CD14-positive monocyte (primary cell): ENCODE measurements at regions not wholly inside any gene's neighbourhood (a gene's known extent, or its start where the extent isn't known, plus 50 kb on each side); places are given as distances from the start of the nearest gene placed in this dataset.

Source experiments
- DNase-seq, 3 donors: peaks; one replicate each; pipeline ENCODE4 v3.0.0-alpha.2; 2011 to 2022
- H2AFZ ChIP-seq: 2 replicates; pipeline ENCODE4 v1.6.0; 2012; ENCODE audit warnings: mild to moderate bottlenecking, low read depth, low read length, inconsistent platforms; ENCODE audit not compliant: insufficient read depth, poor library complexity, severe bottlenecking
- H3K27ac ChIP-seq, 2 donors: 1 replicate in 1 of 2; 2 replicates in 1 of 2; pipeline ENCODE4 v1.5.1; 2012 to 2013; ENCODE audit warnings: low read length in 2 of 2, control low read depth in 1 of 2, inconsistent platforms in 1 of 2, low read depth in 1 of 2, mild to moderate bottlenecking in 1 of 2
- H3K27me3 ChIP-seq, 2 donors: one replicate each; pipeline versions ENCODE4 v1.6.0 to v1.6.1; 2011 to 2013; ENCODE audit warnings: low read length in 2 of 2; ENCODE audit not compliant: control insufficient read depth in 2 of 2, insufficient read depth in 2 of 2
- H3K36me3 ChIP-seq, 2 donors: replicated peaks in 1 of 2; 1 replicate in 1 of 2; 2 replicates in 1 of 2; pipeline versions ENCODE4 v1.5.1 to v1.6.1; 2012 to 2013; ENCODE audit warnings: low read length in 2 of 2, control low read depth in 1 of 2, inconsistent platforms in 1 of 2, mild to moderate bottlenecking in 1 of 2; ENCODE audit not compliant: insufficient read depth in 2 of 2, control insufficient read depth in 1 of 2
- H3K4me1 ChIP-seq, 2 donors: 1 replicate in 1 of 2; 2 replicates in 1 of 2; pipeline versions ENCODE4 v1.5.1 to v1.6.1; 2012 to 2013; ENCODE audit warnings: low read length in 2 of 2, control low read depth in 1 of 2, inconsistent platforms in 1 of 2, mild to moderate bottlenecking in 1 of 2, moderate library complexity in 1 of 2; ENCODE audit not compliant: insufficient read depth in 2 of 2, control insufficient read depth in 1 of 2
- H3K4me2 ChIP-seq: replicated peaks from 2 replicates; pipeline ENCODE3; 2012; ENCODE audit warnings: low read length, moderate library complexity, mild to moderate bottlenecking; ENCODE audit not compliant: poor library complexity, severe bottlenecking; ENCODE audit errors: extremely low read depth
- H3K4me3 ChIP-seq, 3 experiments: fragments of 200-600 bp in 1 of 3; sonication (generic) in 1 of 3; replicated peaks in 1 of 3; 1 replicate in 2 of 3; 2 replicates in 1 of 3; pipeline ENCODE4 v1.5.1; 2011 to 2013; ENCODE audit warnings: low read length in 3 of 3, mild to moderate bottlenecking in 3 of 3, control low read depth in 2 of 3, low read depth in 2 of 3, inconsistent platforms in 1 of 3, moderate library complexity in 1 of 3
- H3K79me2 ChIP-seq: 2 replicates; pipeline ENCODE4 v1.6.0; 2012; ENCODE audit warnings: mild to moderate bottlenecking, control low read depth, inconsistent platforms, low read length, moderate library complexity; ENCODE audit not compliant: insufficient read depth
- H3K9ac ChIP-seq: 2 replicates; pipeline ENCODE4 v1.6.0; 2017; ENCODE audit warnings: low read length, mild to moderate bottlenecking; ENCODE audit not compliant: insufficient read depth, poor library complexity, severe bottlenecking
- H3K9me3 ChIP-seq, 2 donors: replicated peaks in 1 of 2; 1 replicate in 1 of 2; 2 replicates in 1 of 2; pipeline versions ENCODE4 v1.5.1 to v1.6.1; 2012 to 2013; ENCODE audit warnings: low read length in 2 of 2, control low read depth in 1 of 2; ENCODE audit not compliant: control insufficient read depth in 1 of 2, insufficient read depth in 1 of 2
- H4K20me1 ChIP-seq: 2 replicates; pipeline ENCODE4 v1.6.0; 2012; ENCODE audit warnings: mild to moderate bottlenecking, low read length, control low read depth, moderate library complexity; ENCODE audit not compliant: insufficient read depth
- H3K27ac Mint-ChIP-seq, 7 donors: one replicate each; pipeline ENCODE4 v1.8.0; 2020; ENCODE audit warnings: mild to moderate bottlenecking in 7 of 7, mixed read lengths in 7 of 7, moderate library complexity in 6 of 7, inconsistent platforms in 2 of 7
- H3K27me3 Mint-ChIP-seq, 3 donors: one replicate each; pipeline ENCODE4 v1.8.0; 2021 to 2022; ENCODE audit warnings: low read depth in 3 of 3, mild to moderate bottlenecking in 3 of 3, mixed read lengths in 3 of 3, moderate library complexity in 3 of 3, inconsistent platforms in 1 of 3
- H3K36me3 Mint-ChIP-seq, 2 donors: one replicate each; pipeline ENCODE4 v1.8.0; 2020; ENCODE audit warnings: mixed read lengths in 2 of 2, inconsistent platforms in 1 of 2, mild to moderate bottlenecking in 1 of 2
- H3K4me1 Mint-ChIP-seq: one replicate; pipeline ENCODE4 v1.8.0; 2020; ENCODE audit warnings: mild to moderate bottlenecking, mixed read lengths
- H3K4me3 Mint-ChIP-seq, 2 donors: one replicate each; pipeline ENCODE4 v1.8.0; 2020; ENCODE audit warnings: mild to moderate bottlenecking in 2 of 2, mixed read lengths in 2 of 2, moderate library complexity in 1 of 2
- H3K9me3 Mint-ChIP-seq, 7 donors: one replicate each; pipeline ENCODE4 v1.8.0; 2020 to 2022; ENCODE audit warnings: mixed read lengths in 7 of 7, mild to moderate bottlenecking in 6 of 7, moderate library complexity in 6 of 7, inconsistent platforms in 2 of 7
- CTCF ChIP-seq: fragments of 200-600 bp; IDR thresholded peaks from one replicate; pipeline ENCODE4 v1.8.0; 2022; ENCODE audit warnings: antibody characterized with exemption, mild to moderate bottlenecking
- WGBS: methylation state at CpG from one replicate; pipeline ENCODE4 v1.1.5; 2013; ENCODE audit warnings: missing lambda C conversion rate; ENCODE audit not compliant: insufficient coverage; 5-methylcytosine and 5-hydroxymethylcytosine counted together
- intact Hi-C, 2 donors: fragments of 100-400 bp; cut with micrococcal nuclease; formaldehyde crosslinking; loops; one replicate each; pipeline versions ENCODE4 v1.15.0 to v1.15.1; 2023

- no peak for TF ChIP-seq CTCF
- Mint-ChIP-seq H3K4me3 (no peak overlapping the region), H3K27ac (no peak overlapping the region), H3K4me1 (no peaks in the 10 kb centered on the region), H3K27me3 (peaks cover 0 to 4% (median 0%) of the 10 kb centered on the region in 3 donors), H3K36me3 (no peaks in the 10 kb centered on the region), H3K9me3 (peaks cover 2 to 15% (median 5%) of the 10 kb centered on the region in 7 donors)
- H3K79me2 ChIP-seq: no peaks in the 10 kb centered on the region
- H2AFZ ChIP-seq: no peak overlapping the region
- no peaks in the 10 kb centered on the region for H3K27me3 ChIP-seq
- peaks cover 15 to 22% of the 10 kb centered on the region in 2 donors for H3K9me3 ChIP-seq
- H4K20me1 ChIP-seq: no peaks in the 10 kb centered on the region
- H3K4me3 ChIP-seq: no peak overlapping the region
- no CpG with 5 or more reads among the region's 1 CpG for WGBS
- intact Hi-C loops: no loop called here
- no peak overlapping the region for H3K4me2 ChIP-seq
- H3K27ac ChIP-seq: no peak overlapping the region
- H3K4me1 ChIP-seq: no peaks in the 10 kb centered on the region
- H3K36me3 ChIP-seq: no peaks in the 10 kb centered on the region
- no peak for DNase-seq
- no peak overlapping the region for H3K9ac ChIP-seq
These were observed 233.8 kb upstream of the FBXL7 start for GRCh38 chr5:15266229-15266628.

- Histone ChIP-seq H3K27ac (no peak overlapping the region), H3K9ac (no peak overlapping the region), H3K9me3 (peaks cover 4 to 5% of the 10 kb centered on the region in 2 donors), H3K4me1 (no peaks in the 10 kb centered on the region), H3K36me3 (no peaks in the 10 kb centered on the region), H3K79me2 (no peaks in the 10 kb centered on the region), H3K4me3 (no peak overlapping the region), H4K20me1 (no peaks in the 10 kb centered on the region), H3K4me2 (no peak overlapping the region), H3K27me3 (no peaks in the 10 kb centered on the region), H2AFZ (no peak overlapping the region)
- Mint-ChIP-seq H3K4me1 (no peaks in the 10 kb centered on the region), H3K36me3 (no peaks in the 10 kb centered on the region), H3K27me3 (no peaks in the 10 kb centered on the region), H3K9me3 (peaks cover 0 to 3% (median 2%) of the 10 kb centered on the region in 7 donors), H3K4me3 (no peak overlapping the region), H3K27ac (no peak overlapping the region)
- no peak for TF ChIP-seq CTCF
- WGBS: no CpG with 5 or more reads among the region's 1 CpG
- intact Hi-C loops: no loop called here
- no peak for DNase-seq
These were observed 236.0 kb upstream of the FBXL7 start for GRCh38 chr5:15263942-15264341.
